ENCODE measurements at regions not wholly inside any gene's neighbourhood (a gene's known extent, or its start where the extent isn't known, plus 50 kb on each side); places are given as distances from the start of the nearest gene placed in this dataset.

GRCh38 chrX:22634751-22635150 lies 362.0 kb downstream of the CBLL2 start:
- TF ChIP-seq CTCF (IDR thresholded peaks at IDR 0.05; ENCODE audit: low read depth, low read length) = no peak

GRCh38 chrX:22648281-22648680 lies 351.5 kb upstream of the DDX53 start:
- no peak overlapping the region for H3K4me3 ChIP-seq (ENCODE audit: low read depth, low read length)
- TF ChIP-seq CTCF (IDR thresholded peaks at IDR 0.05; ENCODE audit: low read depth, low read length) = no peak

More at GRCh38 chrX:22634751-22635150, 362.0 kb downstream of the CBLL2 start:
- H3K4me3 ChIP-seq (ENCODE audit: low read depth, low read length) = no peak overlapping the region

GRCh38 chrX:22650691-22651090 lies 349.1 kb upstream of the DDX53 start:
- H3K4me3 ChIP-seq (ENCODE audit: low read depth, low read length) = no peak overlapping the region

GRCh38 chrX:22652596-22652995 lies 347.2 kb upstream of the DDX53 start:
- no peak for TF ChIP-seq CTCF (IDR thresholded peaks at IDR 0.05; ENCODE audit: low read depth, low read length)
- H3K4me3 ChIP-seq (ENCODE audit: low read depth, low read length) = no peak overlapping the region

More at GRCh38 chrX:22650691-22651090, 349.1 kb upstream of the DDX53 start:
- TF ChIP-seq CTCF (IDR thresholded peaks at IDR 0.05; ENCODE audit: low read depth, low read length) = no peak

- H3K4me3 ChIP-seq (ENCODE audit: low read depth, low read length) = no peak overlapping the region
- TF ChIP-seq CTCF (IDR thresholded peaks at IDR 0.05; ENCODE audit: low read depth, low read length) = no peak
Measured at GRCh38 chrX:22660756-22661155, 339.0 kb upstream of the DDX53 start.

- TF ChIP-seq CTCF (IDR thresholded peaks at IDR 0.05; ENCODE audit: low read depth, low read length) = no peak
- H3K4me3 ChIP-seq (ENCODE audit: low read depth, low read length) = no peak overlapping the region
Measured at GRCh38 chrX:22662776-22663175, 337.0 kb upstream of the DDX53 start.

GRCh38 chrX:22664826-22665225 lies 334.9 kb upstream of the DDX53 start:
- H3K4me3 ChIP-seq (ENCODE audit: low read depth, low read length) = no peak overlapping the region
- TF ChIP-seq CTCF (IDR thresholded peaks at IDR 0.05; ENCODE audit: low read depth, low read length) = no peak

Measured in WI38 (cell line).